Neural progenitor cell (in vitro differentiated cells): ENCODE measurements at regions not wholly inside any gene's neighbourhood (a gene's known extent, or its start where the extent isn't known, plus 50 kb on each side); places are given as distances from the start of the nearest gene placed in this dataset.
"Not testable (repeated sequence)": the region's sequence is repeated elsewhere in the genome, so short reads cannot be mapped to it uniquely, and the experiment has no call there.

ENCODE experiments used
- DNase-seq: peaks from one replicate; pipeline ENCODE4 v3.0.0-alpha.2; 2016; ENCODE audit warnings: low spot score
- H2AFZ ChIP-seq: fragments of 200-600 bp; sonication (generic); replicated peaks from 2 replicates; pipeline ENCODE4 v1.6.1; 2016; ENCODE audit warnings: antibody characterized with exemption
- H3F3A ChIP-seq: fragments of 200-600 bp; sonication (generic); 2 replicates; pipeline ENCODE4 v1.6.1; 2016; ENCODE audit warnings: antibody characterized with exemption, low read depth
- H3K27ac ChIP-seq: fragments of 200-600 bp; sonication (generic); 2 replicates; pipeline ENCODE4 v1.5.1; 2016; ENCODE audit warnings: mild to moderate bottlenecking
- H3K27me3 ChIP-seq: fragments of 200-600 bp; sonication (generic); 2 replicates; pipeline ENCODE4 v1.6.1; 2016; ENCODE audit warnings: mild to moderate bottlenecking, moderate library complexity
- H3K36me3 ChIP-seq: fragments of 200-600 bp; sonication (generic); 2 replicates; pipeline ENCODE4 v1.5.1; 2016
- H3K4me1 ChIP-seq: fragments of 200-600 bp; sonication (generic); 2 replicates; pipeline ENCODE4 v1.6.1; 2016; ENCODE audit warnings: mixed run types
- H3K4me2 ChIP-seq: fragments of 200-600 bp; sonication (generic); 2 replicates; pipeline ENCODE4 v1.6.1; 2016
- H3K4me3 ChIP-seq: fragments of 200-600 bp; sonication (generic); 2 replicates; pipeline ENCODE4 v1.5.1; 2016
- H3K79me2 ChIP-seq: fragments of 200-600 bp; sonication (generic); 2 replicates; pipeline ENCODE4 v1.6.1; 2016; ENCODE audit warnings: low read depth
- H3K9ac ChIP-seq: fragments of 200-600 bp; sonication (generic); 2 replicates; pipeline ENCODE4 v1.6.1; 2016
- H3K9me3 ChIP-seq: fragments of 200-600 bp; sonication (generic); 2 replicates; pipeline ENCODE4 v1.5.1; 2016; ENCODE audit warnings: low read depth
- H4K20me1 ChIP-seq: fragments of 200-600 bp; sonication (generic); 2 replicates; pipeline ENCODE4 v1.6.1; 2016; ENCODE audit warnings: low read depth
- H3K27ac Mint-ChIP-seq: 3 replicates; pipeline ENCODE4 v1.8.0; 2021; ENCODE audit warnings: mixed read lengths
- H3K27me3 Mint-ChIP-seq: 2 replicates; pipeline ENCODE4 v1.8.0; 2022; ENCODE audit warnings: low read depth, mild to moderate bottlenecking, inconsistent platforms, moderate library complexity, mixed read lengths; ENCODE audit not compliant: insufficient read depth
- H3K36me3 Mint-ChIP-seq: 3 replicates; pipeline ENCODE4 v1.8.0; 2021; ENCODE audit warnings: mixed read lengths
- H3K4me1 Mint-ChIP-seq: 3 replicates; pipeline ENCODE4 v1.8.0; 2021; ENCODE audit warnings: mixed read lengths
- H3K4me3 Mint-ChIP-seq: 3 replicates; pipeline ENCODE4 v1.8.0; 2021; ENCODE audit warnings: mild to moderate bottlenecking, moderate library complexity, mixed read lengths
- H3K9me3 Mint-ChIP-seq: 3 replicates; pipeline ENCODE4 v1.8.0; 2020; ENCODE audit warnings: mixed read lengths

- H3K9me3 Mint-ChIP-seq, H3K36me3 Mint-ChIP-seq, H3K9ac ChIP-seq, H3K4me1 ChIP-seq, H3K27me3 ChIP-seq, H3K4me2 ChIP-seq, H2AFZ ChIP-seq, H3K4me1 Mint-ChIP-seq, H3K27me3 Mint-ChIP-seq, H3K79me2 ChIP-seq, H3F3A ChIP-seq, H3K27ac ChIP-seq, H3K36me3 ChIP-seq, H4K20me1 ChIP-seq, DNase-seq, H3K9me3 ChIP-seq, H3K27ac Mint-ChIP-seq, H3K4me3 Mint-ChIP-seq, H3K4me3 ChIP-seq: not testable (repeated sequence)
Measured at GRCh38 chr16:22589757-22590156, 79.1 kb downstream of the NPIPB5 start.

- not testable (repeated sequence) for H3K27me3 Mint-ChIP-seq, DNase-seq, H3K79me2 ChIP-seq, H3K27me3 ChIP-seq, H3K27ac Mint-ChIP-seq, H3K9me3 Mint-ChIP-seq, H3K4me3 ChIP-seq, H4K20me1 ChIP-seq, H3K9ac ChIP-seq, H3F3A ChIP-seq, H3K9me3 ChIP-seq, H3K4me1 ChIP-seq, H3K36me3 ChIP-seq, H3K4me1 Mint-ChIP-seq, H3K27ac ChIP-seq, H3K36me3 Mint-ChIP-seq, H3K4me2 ChIP-seq, H2AFZ ChIP-seq, H3K4me3 Mint-ChIP-seq
Measured at GRCh38 chr16:22596445-22597045, 85.9 kb downstream of the NPIPB5 start.

- not testable (repeated sequence) for H3K4me3 ChIP-seq, H4K20me1 ChIP-seq, H3K27ac ChIP-seq, H3K4me3 Mint-ChIP-seq, H3K27ac Mint-ChIP-seq, H2AFZ ChIP-seq, H3F3A ChIP-seq, H3K9me3 Mint-ChIP-seq, H3K9me3 ChIP-seq, H3K9ac ChIP-seq, H3K4me2 ChIP-seq, H3K4me1 Mint-ChIP-seq, H3K36me3 Mint-ChIP-seq, DNase-seq, H3K4me1 ChIP-seq, H3K36me3 ChIP-seq, H3K27me3 Mint-ChIP-seq, H3K27me3 ChIP-seq, H3K79me2 ChIP-seq
Measured at GRCh38 chr16:22603744-22604143, 93.1 kb downstream of the NPIPB5 start.

- not testable (repeated sequence) for H3K27me3 ChIP-seq, H3F3A ChIP-seq, H3K9me3 Mint-ChIP-seq, H3K27me3 Mint-ChIP-seq, H4K20me1 ChIP-seq, H3K36me3 Mint-ChIP-seq, DNase-seq, H3K36me3 ChIP-seq, H3K4me3 Mint-ChIP-seq, H3K79me2 ChIP-seq, H3K4me3 ChIP-seq, H3K9ac ChIP-seq, H3K4me2 ChIP-seq, H3K4me1 Mint-ChIP-seq, H3K27ac ChIP-seq, H2AFZ ChIP-seq, H3K4me1 ChIP-seq, H3K27ac Mint-ChIP-seq, H3K9me3 ChIP-seq
Measured at GRCh38 chr16:22606619-22607018, 95.9 kb downstream of the NPIPB5 start.

- H2AFZ ChIP-seq, DNase-seq, H3K9ac ChIP-seq, H3K36me3 ChIP-seq, H3K27me3 Mint-ChIP-seq, H3K4me1 Mint-ChIP-seq, H4K20me1 ChIP-seq, H3K4me1 ChIP-seq, H3K27ac ChIP-seq, H3F3A ChIP-seq, H3K4me3 Mint-ChIP-seq, H3K4me2 ChIP-seq, H3K27me3 ChIP-seq, H3K36me3 Mint-ChIP-seq, H3K79me2 ChIP-seq, H3K27ac Mint-ChIP-seq, H3K4me3 ChIP-seq, H3K9me3 Mint-ChIP-seq, H3K9me3 ChIP-seq: not testable (repeated sequence)
Measured at GRCh38 chr16:22609798-22610197, 99.1 kb downstream of the NPIPB5 start.

- H3K79me2 ChIP-seq, DNase-seq: not testable (repeated sequence)
Measured at GRCh38 chr16:22611128-22611527, 100.4 kb downstream of the NPIPB5 start.

More at GRCh38 chr16:22611128-22611527, 100.4 kb downstream of the NPIPB5 start:
- not testable (repeated sequence) for H3K4me1 ChIP-seq, H3K9me3 ChIP-seq, H3K27ac Mint-ChIP-seq, H3F3A ChIP-seq, H3K4me1 Mint-ChIP-seq, H3K36me3 Mint-ChIP-seq, H2AFZ ChIP-seq, H3K27me3 ChIP-seq, H4K20me1 ChIP-seq, H3K4me3 ChIP-seq, H3K9me3 Mint-ChIP-seq, H3K4me2 ChIP-seq, H3K4me3 Mint-ChIP-seq, H3K36me3 ChIP-seq, H3K27ac ChIP-seq, H3K9ac ChIP-seq, H3K27me3 Mint-ChIP-seq
